ENCODE measurements at regions not wholly inside any gene's neighbourhood (a gene's known extent, or its start where the extent isn't known, plus 50 kb on each side); places are given as distances from the start of the nearest gene placed in this dataset.
"Not testable (repeated sequence)": the region's sequence is repeated elsewhere in the genome, so short reads cannot be mapped to it uniquely, and the experiment has no call there.

DNA sequence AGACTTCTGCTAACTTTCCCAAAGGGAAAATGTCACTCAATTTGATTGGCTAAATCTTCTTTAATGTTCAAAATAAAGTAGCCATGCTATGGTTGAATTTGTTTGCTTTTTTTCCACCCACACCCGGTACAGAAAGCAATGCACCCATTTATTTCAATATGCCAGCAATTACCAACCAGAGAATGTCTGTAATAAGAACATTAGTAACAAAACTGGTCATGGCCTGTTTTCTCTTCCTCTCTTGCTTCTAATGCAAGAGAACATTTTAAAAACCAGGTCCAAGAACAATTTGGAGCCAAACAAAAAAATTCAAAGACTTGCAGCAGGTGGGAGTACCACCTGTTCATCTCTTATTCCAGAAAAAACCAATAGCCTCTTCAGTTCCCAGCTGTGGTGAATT is 1108.8 kb upstream of the PCDH20 start:
- FAIRE-seq = no peak

DNA sequence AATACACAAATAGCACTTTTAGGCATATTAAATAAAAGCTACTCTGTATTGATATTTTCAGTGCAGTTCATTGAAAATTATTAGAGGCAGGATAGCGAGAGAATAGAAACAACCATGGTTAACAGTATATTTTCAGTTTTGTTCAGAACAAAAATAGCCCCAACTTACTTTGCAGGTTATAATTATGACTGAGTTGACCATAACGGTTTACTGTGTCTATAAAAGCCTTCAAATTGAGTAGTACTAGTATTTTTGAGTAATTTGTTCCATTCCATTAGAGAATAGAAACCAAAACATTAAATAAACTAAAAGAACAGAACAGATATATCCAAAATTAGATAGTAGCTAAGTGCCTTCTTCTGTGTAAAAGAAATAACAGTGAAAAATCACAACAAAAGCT is 1108.4 kb upstream of the PCDH20 start:
- no peak for FAIRE-seq

DNA sequence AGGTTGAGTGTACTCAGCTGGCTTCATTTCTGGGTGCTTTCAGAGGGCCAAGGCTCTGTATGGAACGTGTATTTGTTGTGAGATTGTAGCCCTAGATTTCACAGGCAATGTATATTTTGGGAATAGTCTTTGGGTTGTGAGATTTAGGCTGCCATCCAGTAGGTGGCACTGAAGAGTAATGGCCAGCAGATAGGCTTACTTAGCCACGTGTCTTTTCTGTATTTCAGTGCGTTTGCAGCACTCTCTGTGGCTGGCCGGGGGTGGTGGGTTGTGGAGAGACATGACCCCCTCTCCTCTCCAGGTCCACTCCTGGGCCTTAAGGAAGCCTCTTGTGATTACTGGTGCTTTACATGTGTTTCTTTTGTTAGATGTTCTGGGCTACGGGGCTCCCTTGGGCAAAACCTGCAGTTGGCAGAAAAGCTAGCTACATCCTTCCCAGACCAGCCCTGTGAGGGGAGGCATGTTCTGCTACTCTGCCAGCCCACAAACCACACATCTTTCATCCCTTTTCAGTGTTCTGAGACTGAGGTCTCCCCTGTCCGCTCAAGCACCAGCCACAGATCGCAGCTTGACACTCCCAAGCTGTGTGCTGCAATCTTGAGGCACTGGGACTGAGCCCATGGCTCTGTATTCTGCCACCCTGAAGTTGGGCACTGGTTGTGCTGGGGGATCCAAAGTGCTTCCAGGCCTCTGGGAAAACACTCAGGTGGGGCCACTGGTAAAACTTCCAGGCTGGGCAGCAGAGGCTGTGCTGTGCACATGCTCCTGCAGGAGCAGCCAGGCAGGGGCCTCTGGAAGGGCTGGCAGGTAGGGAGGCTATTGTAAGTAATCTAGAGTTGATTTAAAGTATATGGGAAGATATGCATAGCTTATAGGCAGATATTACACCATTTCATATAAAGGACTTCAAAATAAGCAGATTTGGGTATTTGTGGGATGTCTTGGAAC is 1096.8 kb upstream of the PCDH20 start:
- no peak for FAIRE-seq

DNA sequence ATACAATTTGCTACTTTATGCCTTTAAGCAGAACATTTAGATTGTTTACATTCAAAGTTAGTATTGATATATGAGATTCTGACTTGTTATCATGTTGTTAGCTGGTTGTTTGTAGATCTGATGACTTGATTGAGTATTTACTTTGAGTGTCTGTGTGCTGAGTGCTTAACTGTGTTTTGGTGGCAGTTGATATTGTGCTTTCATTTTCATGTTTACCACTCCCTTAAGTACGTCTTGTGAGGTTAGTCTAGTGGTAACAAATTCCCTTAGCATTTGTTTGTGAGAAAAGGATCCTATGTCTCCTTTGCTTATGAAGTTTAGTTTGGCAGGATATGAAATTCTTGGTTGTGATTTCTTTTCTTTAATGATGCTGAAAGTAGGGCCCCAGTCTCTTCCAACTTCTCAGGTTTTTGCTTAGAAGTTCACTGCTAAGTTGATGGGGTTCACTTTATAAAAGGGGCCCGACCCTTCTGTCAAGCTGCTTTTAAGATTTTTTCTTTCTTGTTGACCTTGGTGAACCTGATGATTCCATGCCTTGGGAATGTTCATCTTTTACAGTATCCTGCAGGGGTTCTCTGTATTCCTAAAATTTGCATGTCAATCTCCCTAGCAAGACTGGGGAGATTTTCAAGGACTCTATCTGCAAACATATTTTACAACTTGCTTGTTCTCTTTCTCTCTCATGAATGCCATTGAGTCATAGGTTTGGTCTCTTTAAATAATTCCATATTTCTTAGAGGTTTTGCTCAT is 1095.4 kb upstream of the PCDH20 start:
- no peak for FAIRE-seq

DNA sequence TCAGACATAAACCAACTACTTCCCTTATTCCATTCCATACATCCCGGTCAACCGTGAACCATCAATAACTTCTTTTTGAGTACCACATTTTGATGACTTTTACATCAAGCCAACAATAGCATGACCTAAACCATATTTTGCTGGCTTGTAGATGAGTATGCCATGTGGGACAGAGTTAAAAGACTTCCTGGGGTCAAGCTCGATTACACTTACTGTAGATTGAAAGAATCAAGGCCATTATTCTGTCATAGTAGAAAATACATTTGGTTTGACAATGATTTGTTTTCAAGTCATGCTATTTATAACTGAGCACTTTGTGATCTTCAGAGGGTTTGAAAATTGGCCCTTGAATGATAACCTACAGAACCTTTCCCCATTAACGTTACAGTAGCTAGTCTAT is 1086.9 kb upstream of the PCDH20 start:
- no peak for FAIRE-seq

DNA sequence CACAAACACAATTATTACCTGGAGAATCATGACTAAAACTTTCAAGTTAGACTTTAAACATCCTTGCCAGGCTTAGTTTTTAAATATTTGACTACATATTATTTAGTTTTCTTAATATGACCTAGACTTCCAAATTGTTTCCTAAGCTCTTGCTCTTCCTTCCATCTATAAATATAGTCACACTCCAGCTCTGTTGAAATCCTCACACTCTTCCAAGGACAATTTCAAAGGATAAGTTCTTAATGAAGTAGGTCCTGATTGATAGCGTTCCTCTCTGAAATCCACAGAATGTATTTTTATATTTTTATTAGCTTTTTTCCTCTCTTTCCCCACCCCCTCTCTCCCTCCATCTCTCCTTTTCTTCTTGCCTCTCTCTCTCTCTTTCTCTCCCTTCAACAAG is 1074.1 kb upstream of the PCDH20 start:
- FAIRE-seq = no peak

DNA sequence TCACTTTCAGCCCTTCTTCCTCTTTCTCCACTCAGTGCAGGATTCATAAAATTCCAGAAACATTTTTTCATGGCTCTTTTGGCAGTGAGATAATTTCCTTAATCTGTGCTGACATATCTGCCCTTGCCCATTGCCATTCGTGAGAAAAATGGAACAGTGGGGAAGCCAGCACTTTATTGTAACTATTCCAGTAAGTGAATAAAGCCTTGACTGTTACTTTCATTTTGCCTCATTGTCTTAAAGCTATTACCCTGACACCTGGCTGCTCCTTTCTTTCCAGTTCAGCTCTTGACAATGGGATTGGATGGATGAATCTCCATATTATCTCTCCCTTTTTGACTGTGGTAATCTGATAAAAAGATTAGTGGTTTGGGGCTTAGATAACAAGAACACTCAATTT is 1068.1 kb upstream of the PCDH20 start:
- no peak for FAIRE-seq

DNA sequence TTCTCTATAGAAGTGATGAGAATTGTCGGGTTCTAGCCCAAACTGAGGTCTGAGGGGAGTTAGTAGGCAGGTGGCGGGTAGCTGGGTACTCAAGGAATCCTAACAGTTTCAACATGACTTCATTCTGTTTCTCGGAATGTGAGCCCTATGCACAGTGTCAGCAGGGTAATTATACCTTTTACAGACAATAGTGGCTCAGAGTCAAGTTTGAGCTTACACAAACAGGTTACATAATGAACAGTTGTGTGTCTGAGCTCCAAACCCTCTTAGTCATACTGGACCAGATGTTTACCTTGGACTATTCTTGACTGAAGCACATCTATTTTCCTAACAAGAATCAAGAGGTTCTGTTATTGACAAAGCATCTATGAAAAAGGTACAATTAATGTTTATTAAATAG is 1066.7 kb upstream of the PCDH20 start:
- FAIRE-seq = no peak

DNA sequence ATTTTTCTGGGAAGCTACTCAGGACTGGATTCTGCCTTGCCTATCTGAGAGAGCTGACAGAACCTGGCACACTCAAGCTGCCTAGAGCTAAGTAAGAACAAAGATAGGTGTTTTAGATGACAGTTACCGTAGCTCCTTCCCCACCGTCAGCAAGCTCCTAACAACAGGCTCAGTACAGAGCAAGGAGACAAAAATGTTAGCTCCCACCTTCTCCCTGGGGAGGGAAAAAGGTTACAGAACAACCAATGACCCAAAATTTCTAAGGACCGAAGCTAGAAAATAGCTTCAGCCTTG is 1058.2 kb upstream of the PCDH20 start:
- no peak for FAIRE-seq

DNA sequence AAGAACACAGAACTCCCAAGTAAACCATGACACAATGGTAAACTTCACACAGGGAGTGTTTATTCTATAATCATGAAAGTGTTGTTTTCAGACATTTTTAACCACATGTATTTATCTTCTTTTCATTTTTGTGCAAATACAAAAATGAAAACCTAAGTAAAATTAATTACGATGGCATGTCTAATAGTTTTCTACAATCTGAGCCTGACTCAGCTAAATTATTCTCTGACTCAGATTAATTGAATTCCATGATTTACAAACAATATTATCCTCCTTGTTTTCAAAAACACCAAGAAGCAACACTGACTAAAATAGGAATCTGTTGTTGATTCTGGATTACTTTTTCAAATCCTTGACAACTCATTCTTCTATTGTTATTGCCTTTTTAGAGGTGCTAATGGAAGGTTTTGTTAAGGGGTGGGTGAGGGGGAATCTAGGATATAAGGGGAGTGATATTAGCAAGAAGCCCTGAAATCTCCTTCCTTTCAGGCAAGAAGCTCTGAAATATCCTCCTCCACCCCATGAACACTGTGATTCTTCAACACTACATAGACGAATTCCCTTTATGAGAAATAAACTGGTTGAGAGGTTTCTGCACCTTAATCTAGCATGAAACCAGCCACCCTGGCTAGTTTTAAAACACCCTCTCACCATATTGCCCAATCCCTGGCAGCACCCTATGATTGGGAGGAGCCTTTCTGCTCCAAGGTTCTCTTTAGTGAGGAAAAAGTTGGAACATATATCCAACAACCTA is 1057.7 kb upstream of the PCDH20 start:
- FAIRE-seq = no peak

DNA sequence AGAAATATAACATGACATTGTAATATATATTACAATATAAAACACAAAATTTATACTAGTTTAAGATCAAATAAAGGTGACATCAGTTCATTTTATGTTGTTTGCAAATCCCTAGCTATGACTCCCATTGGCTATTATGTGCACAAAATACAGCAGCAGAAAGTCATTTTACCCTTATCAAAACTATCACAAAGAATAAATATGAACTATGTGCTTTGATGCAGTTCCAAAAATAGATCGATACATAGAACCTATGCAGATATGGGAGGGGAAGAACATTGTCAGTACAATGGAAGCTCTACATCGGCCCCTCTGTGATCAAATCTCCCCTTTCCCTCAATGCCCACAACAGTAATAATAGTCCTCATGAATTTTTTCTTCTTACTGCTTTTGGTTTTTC is 1038.1 kb upstream of the PCDH20 start:
- FAIRE-seq = no peak

DNA sequence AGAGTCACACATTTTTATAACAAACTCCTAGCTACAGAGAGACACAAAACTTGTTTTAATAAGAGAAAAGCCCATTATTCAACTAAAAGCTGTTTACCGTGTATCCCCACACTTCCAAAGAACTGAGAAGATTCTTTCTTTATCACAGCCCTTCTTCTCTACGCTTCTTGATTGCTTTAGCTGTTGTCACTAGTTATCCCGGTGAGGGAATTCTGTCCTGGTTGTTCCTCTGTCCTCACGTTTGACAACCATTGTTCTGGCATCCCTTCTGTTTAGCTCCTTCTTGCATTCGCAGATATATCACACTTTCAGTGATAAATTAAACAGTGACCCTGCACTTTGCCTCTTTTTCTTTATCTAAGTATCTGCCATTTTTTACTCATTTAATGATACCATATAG is 1035.1 kb upstream of the PCDH20 start:
- no peak for FAIRE-seq

DNA sequence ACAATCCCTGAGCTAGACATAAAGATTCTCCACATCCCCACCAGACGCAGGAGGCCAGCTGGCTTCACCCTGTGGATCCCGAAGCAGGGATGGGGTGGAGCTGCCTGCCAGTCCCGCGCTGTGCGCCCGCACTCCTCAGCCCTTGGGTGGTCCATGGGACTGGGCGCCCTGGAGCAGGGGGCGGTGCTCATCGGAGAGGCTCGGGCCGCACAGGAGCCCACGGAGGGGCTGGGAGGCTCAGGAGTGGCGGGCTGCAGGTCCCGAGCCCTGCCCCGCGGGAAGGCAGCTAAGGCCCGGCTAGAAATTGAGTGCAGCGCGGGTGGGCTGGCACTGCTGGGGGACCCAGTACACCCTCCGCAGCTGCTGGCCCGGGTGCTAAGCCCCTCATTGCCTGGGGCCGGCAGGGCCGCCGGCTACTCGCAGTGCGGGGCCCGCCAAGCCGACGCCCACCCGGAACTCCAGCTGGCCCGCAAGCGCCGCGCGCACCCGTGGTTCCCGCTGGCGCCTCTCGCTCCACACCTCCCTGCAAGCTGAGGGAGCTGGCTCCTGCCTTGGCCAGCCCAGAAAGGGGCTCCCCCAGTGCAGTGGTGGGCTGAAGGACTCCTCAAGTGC is 1032.2 kb upstream of the PCDH20 start:
- FAIRE-seq = not testable (repeated sequence)

DNA sequence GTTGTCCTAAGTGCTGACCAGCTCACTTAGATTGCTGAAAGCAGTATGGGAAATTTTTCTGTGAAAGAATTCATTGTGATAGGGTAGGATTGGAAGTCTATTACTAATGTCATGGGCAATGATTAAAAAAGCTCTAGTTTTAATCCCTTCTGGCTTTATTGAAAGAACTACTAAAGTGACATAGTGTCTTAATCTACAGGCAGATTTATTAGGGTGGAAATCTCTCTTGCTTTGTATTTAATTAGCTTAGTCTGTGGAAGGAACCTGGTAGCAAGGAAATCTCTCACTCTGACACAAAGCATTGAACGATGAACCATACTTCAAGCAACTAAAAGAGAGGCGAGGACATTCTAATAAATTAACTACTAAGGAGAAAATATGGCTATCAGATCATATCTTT is 1029.2 kb upstream of the PCDH20 start:
- FAIRE-seq = no peak

DNA sequence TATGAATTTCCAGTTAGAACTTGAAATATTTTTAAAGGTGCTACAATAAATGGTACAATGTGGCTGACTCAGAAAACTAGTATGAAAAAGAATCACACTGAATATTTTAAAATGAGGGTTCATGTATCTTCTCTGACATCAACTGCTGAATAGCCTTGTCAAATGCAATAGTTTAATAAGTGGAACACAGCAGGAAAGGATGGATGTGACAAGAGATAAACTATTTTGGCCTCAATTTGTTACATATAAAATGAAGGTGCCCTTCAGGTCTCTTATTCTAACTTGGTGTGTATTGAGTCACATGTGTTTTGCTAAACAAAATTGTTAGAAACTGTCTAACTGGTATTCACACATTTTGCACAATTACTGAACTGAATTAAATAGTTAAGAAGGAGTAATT is 1018.4 kb upstream of the PCDH20 start:
- FAIRE-seq = no peak

DNA sequence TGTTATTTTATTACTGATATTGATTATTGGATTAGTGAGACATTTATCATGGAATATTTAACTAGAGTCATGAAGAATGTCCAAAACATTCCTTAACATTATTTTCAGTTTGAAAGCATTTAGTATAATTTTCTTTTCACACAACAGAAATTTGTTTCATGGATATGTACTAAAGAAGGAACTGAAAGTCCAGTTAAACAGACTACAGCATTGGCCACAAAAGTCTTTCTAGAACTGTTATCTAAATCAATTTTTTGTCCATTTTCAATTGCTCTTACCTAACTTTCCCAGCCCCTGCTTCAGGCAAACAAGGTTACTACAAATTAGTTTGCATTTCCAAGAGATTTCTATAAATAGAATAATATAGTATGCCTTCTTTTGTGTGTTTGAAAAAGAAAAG is 1018.0 kb upstream of the PCDH20 start:
- FAIRE-seq = no peak

DNA sequence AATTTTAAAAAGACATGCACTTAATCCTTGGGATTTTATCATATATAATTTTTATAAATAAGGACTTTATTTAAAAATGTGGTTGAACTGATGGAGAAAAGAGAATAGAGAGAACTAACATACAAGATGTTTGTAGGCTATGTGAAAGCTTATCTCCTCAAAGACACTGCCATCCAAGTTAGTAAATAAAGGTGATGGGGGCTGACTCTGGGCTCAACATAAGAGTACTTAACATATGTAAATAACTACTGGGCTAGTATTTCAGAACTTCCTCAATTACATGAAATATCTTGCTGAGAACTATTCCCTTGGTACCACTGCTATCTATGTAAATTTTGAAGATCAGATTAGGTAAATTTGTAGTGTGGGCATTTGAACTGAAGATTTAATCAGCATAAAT is 1017.3 kb upstream of the PCDH20 start:
- no peak for FAIRE-seq

DNA sequence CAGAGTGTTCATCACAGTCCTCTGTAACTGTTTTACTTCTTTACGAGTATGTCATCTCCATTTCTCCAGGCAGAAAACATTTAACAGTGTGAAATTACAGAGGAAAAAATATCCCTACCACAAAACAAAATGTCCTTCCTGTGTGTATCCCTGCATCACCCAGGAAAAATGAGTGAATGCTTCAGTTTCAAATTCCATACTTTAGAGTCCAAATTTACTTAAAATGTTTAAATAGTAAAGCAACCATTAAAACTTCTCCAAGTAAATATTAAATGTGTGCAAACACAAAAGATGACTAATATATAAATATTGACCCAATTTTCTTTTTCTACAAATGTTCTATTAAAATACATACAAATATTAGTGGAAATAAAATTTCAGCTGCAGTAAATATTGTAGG is 1016.6 kb upstream of the PCDH20 start:
- no peak for FAIRE-seq

DNA sequence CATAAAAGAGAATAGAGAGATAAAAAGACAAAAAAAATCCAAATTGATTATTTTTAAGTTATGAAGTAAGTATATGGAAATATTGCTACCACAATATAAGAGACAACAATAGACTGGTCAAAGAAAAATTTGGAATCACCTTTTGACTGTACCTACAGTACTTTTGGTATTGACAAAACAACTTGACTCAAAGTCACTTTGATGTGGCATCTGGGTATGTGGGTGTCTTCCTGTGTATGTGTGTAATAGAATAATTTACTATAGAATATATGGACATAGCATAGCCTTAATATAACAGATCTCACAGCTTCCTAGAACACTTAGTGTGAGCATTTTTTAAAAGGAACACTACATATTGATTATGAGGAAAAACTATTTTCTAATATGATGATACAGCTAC is 1016.2 kb upstream of the PCDH20 start:
- FAIRE-seq = no peak

DNA sequence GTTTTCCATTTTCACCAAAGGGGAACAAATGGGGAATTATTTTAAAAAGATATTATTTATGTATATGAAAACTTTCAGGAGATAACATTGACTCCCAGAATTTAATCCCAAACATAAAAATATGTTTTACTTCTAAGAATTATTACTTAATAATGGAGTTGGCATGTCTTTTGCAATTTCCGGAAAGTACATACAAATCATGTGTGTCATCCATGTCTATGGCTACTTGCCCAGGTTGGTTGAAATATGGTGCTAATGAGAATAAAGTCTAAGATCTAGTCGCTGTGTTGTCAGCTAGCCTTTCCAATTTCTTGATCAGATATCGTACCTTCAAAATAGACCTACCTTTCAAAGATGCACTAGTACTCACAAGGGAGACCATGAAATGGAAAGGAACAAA is 1003.2 kb upstream of the PCDH20 start:
- FAIRE-seq = no peak

DNA sequence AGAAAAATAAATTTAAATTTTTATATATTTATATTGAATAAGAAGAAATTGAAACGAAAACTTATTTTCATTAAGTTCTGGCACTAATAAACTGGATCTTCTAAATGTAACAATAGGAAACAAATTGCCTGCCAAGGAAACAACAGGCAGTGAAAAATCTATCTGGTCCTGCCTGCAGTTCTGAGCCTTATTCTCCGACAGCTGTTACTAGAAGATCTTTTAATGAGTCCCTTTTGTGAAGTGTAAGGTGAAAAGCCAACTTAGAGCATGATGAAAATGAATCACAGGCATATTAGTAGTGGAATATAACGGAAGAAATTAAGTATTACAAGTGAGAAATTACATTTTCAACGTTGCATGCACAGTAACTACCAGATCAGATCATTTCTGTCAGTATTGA is 1002.7 kb upstream of the PCDH20 start:
- FAIRE-seq = no peak

DNA sequence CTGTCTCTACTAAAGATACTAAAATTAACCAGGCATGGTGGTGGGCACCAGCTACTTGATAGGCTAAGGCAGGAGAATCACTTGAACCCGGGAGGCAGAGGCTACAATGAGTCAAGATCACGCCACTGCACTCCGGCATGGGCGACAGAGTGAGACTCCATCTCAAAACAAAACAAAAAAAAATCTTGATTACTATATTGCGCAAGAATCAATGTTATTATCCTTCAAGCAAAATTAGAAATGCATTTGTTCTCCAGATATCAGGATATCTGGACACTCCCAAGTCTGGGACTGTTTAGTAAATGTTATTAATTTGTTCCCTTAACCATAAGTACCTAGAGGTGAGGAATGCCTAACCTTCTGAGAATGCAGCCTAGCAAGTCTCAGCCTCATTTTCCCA is 992.2 kb upstream of the PCDH20 start:
- no peak for FAIRE-seq

DNA sequence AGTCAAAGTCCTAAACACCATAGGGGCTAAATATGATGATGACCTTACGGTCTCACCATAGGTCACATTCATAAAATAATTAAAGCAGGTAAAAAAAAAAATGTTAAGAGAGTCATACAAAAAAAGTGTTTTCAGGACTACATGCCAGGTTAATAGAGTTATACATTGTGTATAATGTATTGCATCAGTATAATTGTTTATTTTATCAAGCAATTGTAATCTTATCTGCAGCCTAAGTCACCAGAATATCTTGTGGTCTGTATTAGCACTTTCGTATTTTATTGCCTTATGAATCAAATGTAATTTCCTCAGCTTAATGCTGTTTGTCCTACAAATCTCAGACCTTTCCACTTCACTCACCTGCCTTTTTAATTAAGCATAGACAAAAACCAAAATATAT is 972.9 kb upstream of the PCDH20 start:
- FAIRE-seq = no peak

Measured in colon (tissue), 2 donors.